ENCODE measurements at regions not wholly inside any gene's neighbourhood (a gene's known extent, or its start where the extent isn't known, plus 50 kb on each side); places are given as distances from the start of the nearest gene placed in this dataset.

GRCh38 chr16:48910214-48910613 lies 300.2 kb upstream of the N4BP1 start (continued):
- TF ChIP-seq YY1 (IDR thresholded peaks at IDR 0.05; ENCODE audit: extremely low read depth, insufficient replicate concordance, low read depth, low read length) (no peak), ATF3 (IDR thresholded peaks at IDR 0.05) (no peak), RAD21 (IDR thresholded peaks at IDR 0.05; ENCODE audit: low read depth) (no peak), SP1 (IDR thresholded peaks at IDR 0.05; ENCODE audit: low read depth) (no peak), CBX3 (IDR thresholded peaks at IDR 0.05; ENCODE audit: low read depth) (no peak), JUND (IDR thresholded peaks at IDR 0.05) (no peak), ZNF274 (IDR thresholded peaks at IDR 0.05; ENCODE audit: low read depth, low read length) (no peak), SRF (IDR thresholded peaks at IDR 0.05; ENCODE audit: low read depth) (no peak)

- ChIA-PET CTCF (no interaction called here), POLR2A (no interaction called here), RAD21 (ENCODE audit: low non-redundant PET in 1 of 2, low total read pairs in 2 of 2, uncharacterized antibody in 2 of 2, unreplicated experiment in 2 of 2) (no interaction called here)
- no peak overlapping the region for H3K9ac ChIP-seq (ENCODE audit: low read length)
- ATAC-seq (no peak), DNase-seq (ENCODE audit: low read depth, low spot score) (no peak)
- no peak overlapping the region for H3K27ac ChIP-seq (ENCODE audit: low read depth, low read length)
- no peaks in the 10 kb centered on the region for H3K79me2 ChIP-seq (ENCODE audit: insufficient read depth, low read length)
- H3K4me1 ChIP-seq (ENCODE audit: control insufficient read depth in 1 of 2, insufficient read depth in 2 of 2, low read length in 2 of 2), result no peaks in the 10 kb centered on the region
- H3K9me2 ChIP-seq (ENCODE audit: insufficient read depth), result no peaks in the 10 kb centered on the region
- no peaks in the 10 kb centered on the region for H4K20me1 ChIP-seq (ENCODE audit: insufficient read depth)
- BruUV-seq (replicated peaks), result no TSS peak
- no peak overlapping the region for H3K4me2 ChIP-seq (ENCODE audit: low read length)
- H3K36me3 ChIP-seq (ENCODE audit: control insufficient read depth in 1 of 2, insufficient read depth in 2 of 2, low read length in 2 of 2), result no peaks in the 10 kb centered on the region
- H3K4me3 ChIP-seq (replicated peaks in 1 of 2; ENCODE audit: low read depth in 1 of 2, low read length in 2 of 2), result no peak overlapping the region
- intact Hi-C loops (cut with micrococcal nuclease), result no loop called here
- H3K9me3 ChIP-seq (ENCODE audit: control insufficient read depth in 1 of 2, insufficient read depth in 1 of 2, low read depth in 1 of 2, low read length in 2 of 2), result no peaks in the 10 kb centered on the region
- no peak overlapping the region for H2AFZ ChIP-seq (ENCODE audit: low read depth, low read length, poor library complexity, severe bottlenecking)
- TF ChIP-seq MAX (IDR thresholded peaks at IDR 0.05), result no peak
- no peak for TF ChIP-seq JUND (IDR thresholded peaks at IDR 0.05)
- no peak for TF ChIP-seq POLR2A (IDR thresholded peaks at IDR 0.05; ENCODE audit: borderline replicate concordance, extremely low read depth, insufficient read depth, insufficient read length)
- TF ChIP-seq, protein P1, sequence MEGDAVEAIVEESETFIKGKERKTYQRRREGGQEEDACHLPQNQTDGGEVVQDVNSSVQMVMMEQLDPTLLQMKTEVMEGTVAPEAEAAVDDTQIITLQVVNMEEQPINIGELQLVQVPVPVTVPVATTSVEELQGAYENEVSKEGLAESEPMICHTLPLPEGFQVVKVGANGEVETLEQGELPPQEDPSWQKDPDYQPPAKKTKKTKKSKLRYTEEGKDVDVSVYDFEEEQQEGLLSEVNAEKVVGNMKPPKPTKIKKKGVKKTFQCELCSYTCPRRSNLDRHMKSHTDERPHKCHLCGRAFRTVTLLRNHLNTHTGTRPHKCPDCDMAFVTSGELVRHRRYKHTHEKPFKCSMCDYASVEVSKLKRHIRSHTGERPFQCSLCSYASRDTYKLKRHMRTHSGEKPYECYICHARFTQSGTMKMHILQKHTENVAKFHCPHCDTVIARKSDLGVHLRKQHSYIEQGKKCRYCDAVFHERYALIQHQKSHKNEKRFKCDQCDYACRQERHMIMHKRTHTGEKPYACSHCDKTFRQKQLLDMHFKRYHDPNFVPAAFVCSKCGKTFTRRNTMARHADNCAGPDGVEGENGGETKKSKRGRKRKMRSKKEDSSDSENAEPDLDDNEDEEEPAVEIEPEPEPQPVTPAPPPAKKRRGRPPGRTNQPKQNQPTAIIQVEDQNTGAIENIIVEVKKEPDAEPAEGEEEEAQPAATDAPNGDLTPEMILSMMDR (IDR thresholded peaks at IDR 0.05 in 2 of 3, conservative IDR thresholded peaks at IDR 0.05 in 1 of 3; ENCODE audit: borderline replicate concordance in 1 of 3, insufficient read depth in 1 of 3, low read depth in 2 of 3, low read length in 2 of 3), result no peak
- no peak for TF ChIP-seq ZFX (IDR thresholded peaks at IDR 0.05)
- no peak for TF ChIP-seq ELF1 (IDR thresholded peaks at IDR 0.05; ENCODE audit: borderline replicate concordance, low read depth)
- TF ChIP-seq EZH2 (IDR thresholded peaks at IDR 0.05), result no peak
- no peak for TF ChIP-seq CBX3 (IDR thresholded peaks at IDR 0.05; ENCODE audit: low read depth)
- no peak for TF ChIP-seq YY1 (IDR thresholded peaks at IDR 0.05; ENCODE audit: extremely low read depth, insufficient replicate concordance, low read depth, low read length)
- no peak for TF ChIP-seq EGR1 (IDR thresholded peaks at IDR 0.05; ENCODE audit: low read depth)
- TF ChIP-seq POLR2AphosphoS5 (IDR thresholded peaks at IDR 0.05; ENCODE audit: low read depth, low read length), result no peak
- no peak for TF ChIP-seq TCF7L2 (IDR thresholded peaks at IDR 0.05; ENCODE audit: borderline replicate concordance, extremely low read depth, insufficient read depth, insufficient read length)
- 0 out of 2 replicates have a peak, but pooled peaks cover 4% of the 10 kb centered on the region for H3K27me3 ChIP-seq (ENCODE audit: insufficient read depth, low read length)
Measured at GRCh38 chr16:48909231-48909630, 299.3 kb upstream of the N4BP1 start.
